Uterus (tissue), 3 donors: ENCODE measurements at regions not wholly inside any gene's neighbourhood (a gene's known extent, or its start where the extent isn't known, plus 50 kb on each side); places are given as distances from the start of the nearest gene placed in this dataset.

Source experiments
- DNase-seq, 2 donors: peaks; one replicate each; pipeline ENCODE4 v3.0.0-alpha.2; 2019 to 2020
- H3K27ac ChIP-seq, 2 donors: fragments of 200-600 bp; sonication (generic); 1 replicate in 1 of 2; 2 replicates in 1 of 2; pipeline ENCODE4 v1.5.1; 2016 to 2018
- H3K27me3 ChIP-seq, 2 donors: fragments of 200-600 bp; sonication (generic); one replicate each; pipeline ENCODE4 v1.5.1; 2018 to 2019; ENCODE audit warnings: control low read depth in 1 of 2
- H3K36me3 ChIP-seq, 2 donors: fragments of 200-600 bp; sonication (generic); one replicate each; pipeline ENCODE4 v1.5.1; 2019; ENCODE audit warnings: control low read depth in 1 of 2
- H3K4me1 ChIP-seq, 2 donors: fragments of 200-600 bp; sonication (generic); one replicate each; pipeline ENCODE4 v1.5.1; 2018 to 2019; ENCODE audit warnings: control low read depth in 1 of 2
- H3K4me3 ChIP-seq, 2 donors: fragments of 200-600 bp; sonication (generic); 1 replicate in 1 of 2; 2 replicates in 1 of 2; pipeline ENCODE4 v1.5.1; 2018 to 2019; ENCODE audit warnings: mild to moderate bottlenecking in 1 of 2
- H3K9me3 ChIP-seq, 2 donors: fragments of 200-600 bp; sonication (generic); one replicate each; pipeline ENCODE4 v1.5.1; 2019; ENCODE audit warnings: control low read depth in 1 of 2
- CTCF ChIP-seq, 4 experiments: fragments of 200-600 bp in 2 of 4; fragments of 450-650 bp in 2 of 4; sonication (generic) in 2 of 4; IDR thresholded peaks; one replicate each; pipeline ENCODE4 v1.5.1; 2016 to 2019; ENCODE audit warnings: antibody characterized with exemption in 4 of 4, mild to moderate bottlenecking in 2 of 4, moderate library complexity in 1 of 4
- POLR2A ChIP-seq, 2 donors: fragments of 450-650 bp; IDR thresholded peaks; one replicate each; pipeline ENCODE4 v1.6.1; 2016; ENCODE audit warnings: antibody characterized with exemption in 2 of 2, mild to moderate bottlenecking in 1 of 2, moderate library complexity in 1 of 2
- intact Hi-C: fragments of 100-400 bp; cut with DNase I; formaldehyde crosslinking; loops from one replicate; pipeline ENCODE4 v1.15.1; 2023; ENCODE audit warnings: low total_unique reads
- donor health status: DM: yes; HTN: yes; CAD: no.

- Histone ChIP-seq H3K4me3 (no peak overlapping the region), H3K36me3 (no peaks in the 10 kb centered on the region)
- no peak for DNase-seq
These were observed 69.5 kb upstream of the MAP3K7 start for GRCh38 chr6:90656325-90656724.

GRCh38 chr6:90654806-90655205 lies 67.9 kb upstream of the MAP3K7 start:
- no peak overlapping the region for H3K27ac ChIP-seq
- no peak for TF ChIP-seq POLR2A (IDR thresholded peaks at IDR 0.05)
- no peak for TF ChIP-seq CTCF (IDR thresholded peaks at IDR 0.05)
- H3K4me3 ChIP-seq: no peak overlapping the region
- H3K9me3 ChIP-seq: no peaks in the 10 kb centered on the region
- intact Hi-C loops: no loop called here
- H3K4me1 ChIP-seq: no peaks in the 10 kb centered on the region
- H3K36me3 ChIP-seq: no peaks in the 10 kb centered on the region
- no peak for DNase-seq
- no peaks in the 10 kb centered on the region for H3K27me3 ChIP-seq

More at GRCh38 chr6:90656325-90656724, 69.5 kb upstream of the MAP3K7 start:
- intact Hi-C loops: no loop called here
- Histone ChIP-seq H3K9me3 (no peaks in the 10 kb centered on the region), H3K4me1 (no peaks in the 10 kb centered on the region), H3K27me3 (no peaks in the 10 kb centered on the region), H3K27ac (no peak overlapping the region)
- TF ChIP-seq CTCF (IDR thresholded peaks at IDR 0.05) (no peak), POLR2A (IDR thresholded peaks at IDR 0.05) (no peak)

GRCh38 chr6:90654166-90654565 lies 67.3 kb upstream of the MAP3K7 start:
- Histone ChIP-seq H3K27me3 (no peaks in the 10 kb centered on the region), H3K4me3 (no peak overlapping the region), H3K36me3 (no peaks in the 10 kb centered on the region), H3K9me3 (no peaks in the 10 kb centered on the region), H3K27ac (no peak overlapping the region), H3K4me1 (no peaks in the 10 kb centered on the region)
- TF ChIP-seq POLR2A (IDR thresholded peaks at IDR 0.05): no peak
- no peak for TF ChIP-seq CTCF (IDR thresholded peaks at IDR 0.05)
- intact Hi-C loops: no loop called here
- no peak for DNase-seq

- Histone ChIP-seq H3K4me1 (no peaks in the 10 kb centered on the region), H3K9me3 (no peaks in the 10 kb centered on the region), H3K27me3 (no peaks in the 10 kb centered on the region), H3K36me3 (no peaks in the 10 kb centered on the region), H3K4me3 (no peak overlapping the region), H3K27ac (no peak overlapping the region)
- intact Hi-C loops: no loop called here
- no peak for DNase-seq
- TF ChIP-seq CTCF (IDR thresholded peaks at IDR 0.05) (no peak), POLR2A (IDR thresholded peaks at IDR 0.05) (no peak)
These were observed 66.9 kb upstream of the MAP3K7 start for GRCh38 chr6:90653750-90654149.

GRCh38 chr6:90650041-90650940 lies 63.4 kb upstream of the MAP3K7 start:
- H3K27me3 ChIP-seq: no peaks in the 10 kb centered on the region
- no peak overlapping the region for H3K27ac ChIP-seq
- intact Hi-C loops: no loop called here
- TF ChIP-seq CTCF (IDR thresholded peaks at IDR 0.05) (no peak), POLR2A (IDR thresholded peaks at IDR 0.05) (no peak)
- no peaks in the 10 kb centered on the region for H3K36me3 ChIP-seq
- no peak for DNase-seq
- no peaks in the 10 kb centered on the region for H3K9me3 ChIP-seq
- H3K4me1 ChIP-seq: no peaks in the 10 kb centered on the region
- H3K4me3 ChIP-seq: no peak overlapping the region
